HG03354 (cell line): ENCODE measurements at regions not wholly inside any gene's neighbourhood (a gene's known extent, or its start where the extent isn't known, plus 50 kb on each side); places are given as distances from the start of the nearest gene placed in this dataset.
"Not testable (repeated sequence)": the region's sequence is repeated elsewhere in the genome, so short reads cannot be mapped to it uniquely, and the experiment has no call there.

Experiments
- ATAC-seq: cut with Tn5 transposase; IDR thresholded peaks from one replicate; pipeline ENCODE4 v1.9.1; 2021; ENCODE audit warnings: mild to moderate bottlenecking; ENCODE audit not compliant: unreplicated experiment, poor library complexity, severe bottlenecking

DNA sequence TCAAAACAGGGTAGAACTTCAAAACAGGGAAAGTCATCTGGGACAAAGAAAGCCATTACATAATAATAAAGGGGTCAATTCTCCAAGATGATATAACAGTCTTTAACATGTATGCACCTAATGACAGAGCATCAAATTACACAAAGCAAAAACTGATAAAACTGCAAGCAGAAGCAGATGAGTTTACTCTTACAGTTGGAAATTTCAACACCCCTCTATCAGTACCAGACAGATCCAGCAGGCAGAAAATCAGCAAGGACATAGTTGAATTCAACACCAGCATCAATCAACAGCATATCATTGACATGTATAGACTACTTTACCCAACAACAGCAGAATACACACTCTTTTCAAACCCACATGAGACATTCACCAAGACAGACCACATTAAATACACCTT, 233.0 kb upstream of the NEBL start:
- ATAC-seq: no peak

GRCh38 chr10:21125471-21126228, 228.5 kb upstream of the NEBL start:
- no peak for ATAC-seq

DNA sequence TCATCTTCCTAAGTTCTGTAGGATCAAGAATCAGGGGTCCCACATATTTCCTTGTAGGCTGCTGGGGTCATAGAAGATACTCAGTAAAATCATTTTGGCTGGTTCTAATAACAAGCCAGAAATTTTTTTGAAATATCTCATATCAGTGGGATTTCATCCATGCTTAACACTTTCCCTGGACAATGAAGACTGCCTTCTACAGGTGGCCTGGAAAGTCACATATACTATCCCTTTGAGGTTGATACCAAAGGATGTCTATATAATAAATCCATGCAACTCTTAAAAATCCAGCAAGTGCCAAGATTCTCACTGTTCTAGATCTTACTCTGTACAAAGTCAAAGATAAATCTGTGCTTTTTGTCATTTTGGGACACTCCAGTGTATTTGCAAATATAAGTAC, 225.8 kb upstream of the NEBL start:
- no peak for ATAC-seq

GRCh38 chr10:21121822-21122221, 224.7 kb upstream of the NEBL start:
- not testable (repeated sequence) for ATAC-seq

- ATAC-seq: no peak
Observed at GRCh38 chr10:21114683-21115082, 217.6 kb upstream of the NEBL start.

DNA sequence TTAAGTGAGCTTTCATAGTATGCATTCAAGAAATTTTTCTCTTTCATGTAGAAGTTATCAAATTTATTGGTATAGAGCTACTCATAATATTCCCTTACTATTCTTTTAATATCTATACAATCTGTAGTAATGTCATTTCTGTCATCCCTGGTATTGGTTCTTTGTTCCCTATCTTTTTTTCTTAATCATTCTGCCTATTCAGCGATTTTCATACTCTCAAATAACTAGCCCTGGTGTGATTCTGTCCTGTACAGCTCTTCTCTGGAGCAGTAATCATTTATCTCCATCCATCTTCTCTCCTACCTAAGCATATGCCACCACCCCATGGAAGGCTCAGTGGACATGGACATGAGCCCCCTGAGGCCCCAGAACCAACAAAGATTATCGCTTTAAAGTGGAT, 213.2 kb upstream of the NEBL start:
- ATAC-seq: no peak

GRCh38 chr10:21106931-21107330, 209.8 kb upstream of the NEBL start:
- not testable (repeated sequence) for ATAC-seq

- ATAC-seq: not testable (repeated sequence)
Observed at GRCh38 chr10:21105331-21105730, 208.2 kb upstream of the NEBL start.

DNA sequence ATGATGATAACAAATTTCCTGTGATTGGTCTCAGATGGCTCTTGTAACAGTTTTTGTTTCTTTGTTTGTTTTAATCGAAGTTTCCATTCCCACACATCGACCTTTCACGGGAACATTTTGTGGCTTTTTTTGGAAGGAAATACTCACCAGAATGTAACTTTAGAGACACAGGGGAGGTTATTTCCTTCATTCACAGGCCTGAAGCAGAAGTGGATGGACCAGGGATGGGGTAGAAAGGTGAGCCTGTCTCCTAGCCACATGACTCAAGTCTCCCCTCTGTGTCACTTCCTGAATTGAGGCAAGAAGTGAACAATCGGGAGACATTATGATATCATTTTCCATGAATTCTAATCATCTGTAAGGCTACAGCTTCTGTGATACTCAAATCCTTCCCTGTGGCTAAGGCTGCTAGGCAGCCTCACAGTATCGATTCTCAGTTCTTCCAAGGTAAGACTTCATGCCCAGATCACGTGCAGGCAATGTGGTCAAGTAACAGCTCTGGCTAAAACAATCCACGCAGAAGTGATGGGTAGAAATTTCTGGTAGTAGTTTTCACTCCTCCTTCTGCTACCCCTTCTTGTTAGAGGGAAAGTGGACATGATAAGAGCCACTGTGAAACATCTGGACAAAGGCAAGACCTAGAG, 203.9 kb upstream of the NEBL start:
- no peak for ATAC-seq

DNA sequence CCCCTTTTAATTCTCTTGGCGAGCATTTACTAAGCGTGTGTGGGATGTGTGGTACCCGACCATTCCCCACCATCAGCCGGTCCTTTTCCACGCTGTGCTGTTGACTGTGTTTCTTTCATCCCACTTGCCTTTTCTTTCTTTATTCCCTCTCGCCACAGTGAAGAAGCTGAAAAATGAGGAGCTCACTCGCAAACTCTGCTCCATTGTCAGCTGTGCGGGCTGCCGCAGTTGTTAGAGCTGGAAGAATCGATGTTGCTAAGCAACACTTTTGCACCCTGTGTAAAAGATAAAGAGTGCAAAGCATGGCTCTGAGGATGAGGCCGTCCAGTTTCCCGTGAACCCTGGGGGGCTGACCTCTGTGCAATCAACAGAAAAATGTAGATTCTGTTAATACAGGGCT, 203.1 kb upstream of the NEBL start:
- ATAC-seq: no peak

- ATAC-seq: no peak
Observed at GRCh38 chr10:21099291-21100062, 202.4 kb upstream of the NEBL start.

- ATAC-seq: no peak
Observed at GRCh38 chr10:21097926-21098355, 200.8 kb upstream of the NEBL start.

DNA sequence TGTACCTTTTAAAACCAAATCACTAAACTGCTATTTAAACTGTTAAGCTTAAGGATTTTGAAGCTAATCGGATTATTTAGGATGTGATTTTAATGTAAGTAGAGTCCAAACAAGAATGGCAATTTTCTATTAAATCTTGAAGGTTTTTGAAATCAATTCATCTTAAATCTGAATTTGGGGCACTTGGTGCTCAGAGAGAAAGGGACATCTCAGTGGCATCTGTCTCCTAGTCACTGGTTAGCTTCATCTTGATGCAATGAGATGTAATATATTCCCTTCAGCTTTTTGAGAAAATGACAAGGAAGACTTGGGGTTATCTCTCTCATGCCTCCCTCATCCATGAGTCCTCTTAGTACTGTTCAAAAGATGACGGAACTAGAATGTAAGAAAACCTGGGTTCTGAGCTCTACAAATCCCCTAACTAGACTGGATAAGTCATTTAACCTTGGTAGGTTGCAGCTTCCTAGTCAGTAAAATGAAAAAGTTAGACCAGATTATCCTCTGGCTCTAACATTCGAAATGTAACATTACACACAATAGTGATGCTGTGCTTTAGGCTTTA, 198.5 kb upstream of the NEBL start:
- no peak for ATAC-seq

DNA sequence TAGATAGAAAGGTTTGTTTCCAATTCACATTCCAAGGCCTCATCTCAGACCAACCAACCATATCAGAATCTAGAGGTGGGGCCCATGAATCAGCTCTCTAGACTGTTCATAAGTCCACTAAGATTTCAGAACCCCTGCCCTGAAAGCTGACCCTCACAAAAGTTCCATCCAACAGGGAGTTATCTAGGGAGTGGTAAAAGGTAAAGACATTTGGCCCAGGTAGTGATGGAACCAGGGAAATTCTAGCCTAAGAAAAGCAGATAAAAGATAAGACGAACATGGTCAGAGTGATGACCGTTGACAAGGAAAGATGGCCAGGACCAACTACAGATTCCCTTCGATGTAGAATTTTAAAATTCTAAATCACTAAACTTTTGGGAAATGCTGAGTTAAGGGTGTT, 198.0 kb upstream of the NEBL start:
- ATAC-seq: no peak

DNA sequence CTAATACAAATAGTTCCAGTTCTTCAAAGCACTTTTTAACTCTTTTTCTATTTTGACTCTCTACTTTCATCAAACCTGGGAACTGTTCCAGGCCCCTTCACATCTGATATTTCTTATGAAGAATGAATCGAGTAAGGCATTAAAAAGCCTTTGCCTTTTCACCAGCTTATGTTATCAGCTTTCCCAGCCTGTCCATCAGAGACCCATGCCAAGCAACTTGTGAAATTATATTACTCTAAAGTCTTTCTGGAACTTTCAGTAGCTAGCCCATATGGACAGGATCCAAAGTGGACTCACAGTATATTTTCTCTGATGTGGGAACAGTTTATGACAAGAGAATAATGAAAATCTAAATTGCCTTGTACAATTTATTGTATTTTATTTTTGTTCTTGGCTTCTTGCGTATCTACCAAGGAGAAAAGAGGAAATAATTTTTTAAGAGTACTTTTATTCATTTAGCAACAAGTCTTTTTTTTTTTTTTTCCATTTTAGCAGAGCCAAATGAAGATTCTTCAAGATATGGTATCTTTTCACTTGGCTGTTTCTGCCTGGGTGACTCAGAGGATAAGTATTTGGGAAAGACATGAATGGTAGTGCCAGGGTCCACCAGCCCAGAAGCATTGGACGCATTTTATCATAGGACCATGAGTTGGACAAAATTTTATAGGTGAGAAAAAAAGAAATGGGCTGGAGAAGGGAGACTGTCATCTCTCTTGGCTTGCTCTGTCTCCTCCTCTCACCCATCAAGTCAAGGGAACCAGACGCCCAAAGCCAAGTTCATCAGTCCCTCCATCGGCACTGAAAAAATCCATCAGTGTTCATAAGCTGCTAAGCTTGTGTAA, 195.8 kb upstream of the NEBL start:
- ATAC-seq: no peak

DNA sequence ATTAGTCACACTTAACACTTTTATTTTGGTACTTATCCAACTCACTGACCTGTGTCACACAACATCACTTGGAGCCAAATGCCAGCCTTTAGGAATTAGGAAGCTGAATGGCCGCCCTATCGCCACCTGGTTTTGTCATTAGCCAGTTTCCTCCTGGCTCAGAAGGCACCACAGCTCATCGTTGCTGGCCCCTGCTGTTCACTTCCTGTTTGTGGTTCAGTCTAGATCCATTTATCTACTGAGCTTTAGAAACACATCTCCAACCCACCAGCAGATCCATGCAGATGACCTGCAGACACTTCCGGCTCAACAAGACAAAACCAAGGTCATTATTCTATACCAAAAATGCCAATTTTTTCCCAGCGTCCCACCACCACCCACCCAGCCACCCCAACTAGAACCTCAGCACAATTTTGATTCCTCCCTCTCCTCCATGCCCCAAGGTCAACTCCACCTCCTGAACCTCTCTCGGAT, 193.5 kb upstream of the NEBL start:
- ATAC-seq: no peak

DNA sequence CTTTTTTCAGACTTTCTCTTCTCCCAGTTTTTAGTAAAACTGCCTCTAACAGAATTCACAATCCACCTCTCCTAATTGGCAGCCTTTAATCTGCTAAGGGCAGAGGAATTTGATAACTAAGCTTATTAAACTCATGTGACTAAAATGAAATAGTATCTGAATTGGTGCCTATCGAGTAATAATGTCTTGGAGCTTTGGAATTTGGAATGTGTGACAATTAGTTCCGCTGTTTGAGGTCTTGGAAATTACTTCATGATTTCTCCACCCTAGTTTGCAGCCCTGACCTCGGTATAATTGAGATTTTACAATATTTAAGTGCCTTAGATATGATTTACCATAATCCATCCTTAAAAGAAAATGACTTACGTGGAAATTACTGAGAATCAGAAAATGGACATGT, 190.4 kb upstream of the NEBL start:
- ATAC-seq: no peak

DNA sequence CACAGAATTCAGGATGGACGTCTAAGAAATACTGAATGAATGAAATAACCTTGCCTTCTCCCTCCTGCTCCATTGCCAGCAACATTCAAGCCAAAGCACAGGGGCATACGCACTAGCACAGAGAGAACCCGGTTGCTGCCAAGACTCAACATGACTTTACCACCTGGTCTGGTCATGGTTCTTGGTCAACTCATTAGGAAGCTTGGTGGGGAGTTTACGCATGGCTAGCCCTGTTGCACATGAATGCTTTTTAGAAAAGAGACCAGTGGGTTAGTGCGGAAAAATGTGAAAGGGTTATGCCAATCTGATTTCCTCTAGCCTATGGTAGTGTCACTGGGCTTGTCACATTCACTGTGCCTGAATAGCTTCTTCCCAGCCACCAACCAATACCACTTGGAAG, 187.6 kb upstream of the NEBL start:
- ATAC-seq: no peak

GRCh38 chr10:21083861-21084260, 186.8 kb upstream of the NEBL start:
- ATAC-seq: no peak

DNA sequence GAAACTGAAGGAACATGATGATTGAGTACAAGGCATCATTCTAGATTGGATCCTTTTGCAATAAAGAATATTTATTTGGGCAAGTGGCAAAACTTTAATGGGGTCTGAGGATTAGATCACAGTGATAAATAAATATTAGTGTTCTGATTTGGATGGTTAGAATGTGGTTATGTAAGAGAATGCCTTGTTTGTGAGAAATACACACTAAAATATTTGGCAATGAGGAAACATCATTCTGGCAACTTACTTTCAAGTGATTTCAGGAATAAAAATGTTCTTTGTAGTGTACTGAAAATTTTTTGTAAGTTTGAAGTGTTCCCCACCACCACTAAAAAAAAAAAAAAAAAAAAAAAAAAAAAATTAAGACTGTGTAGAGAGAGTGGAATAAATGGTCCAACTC, 185.1 kb upstream of the NEBL start:
- no peak for ATAC-seq
